K562 (cell line): ENCODE measurements at regions not wholly inside any gene's neighbourhood (a gene's known extent, or its start where the extent isn't known, plus 50 kb on each side); places are given as distances from the start of the nearest gene placed in this dataset.

ENCODE experiments used
- BCL6 ChIP-seq: fragments of 250-450 bp; sonication (Bioruptor Pico); IDR thresholded peaks from 2 replicates; pipeline ENCODE4 v1.4.0; 2020
- CBX3 ChIP-seq, 2 experiments: IDR thresholded peaks; 1 replicate in 1 of 2; 2 replicates in 1 of 2; pipeline ENCODE4 v1.6.1; 2012; ENCODE audit warnings: inconsistent platforms in 2 of 2, low read length in 2 of 2, borderline replicate concordance in 1 of 2, control low read depth in 1 of 2
- CHCHD3 ChIP-seq: fragments of 250-450 bp; sonication (Bioruptor Pico); IDR thresholded peaks from 2 replicates; pipeline ENCODE4 v2.1.2; 2022; ENCODE audit warnings: mild to moderate bottlenecking
- CXXC5 ChIP-seq: fragments of 250-450 bp; sonication (Bioruptor Pico); IDR thresholded peaks from 2 replicates; pipeline ENCODE4 v1.8.0; 2022; ENCODE audit warnings: inconsistent platforms, mild to moderate bottlenecking, moderate library complexity
- GTF2F1 ChIP-seq: IDR thresholded peaks from 2 replicates; pipeline ENCODE4 v1.6.1; 2011; ENCODE audit warnings: low read depth, low read length, improper control_type of control experiment
- HDAC1 ChIP-seq, 2 experiments: fragments of 450-650 bp; IDR thresholded peaks; 2 replicates each; pipeline ENCODE4 v1.6.1; 2016 to 2017; ENCODE audit warnings: inconsistent platforms in 1 of 2, mild to moderate bottlenecking in 1 of 2, moderate library complexity in 1 of 2
- HDAC2 ChIP-seq: fragments of 450-650 bp; IDR thresholded peaks from 2 replicates; pipeline ENCODE4 v1.6.1; 2016; ENCODE audit warnings: mild to moderate bottlenecking
- KAT7 ChIP-seq: sonication (generic); formaldehyde crosslinking; IDR thresholded peaks from 2 replicates; pipeline ENCODE4 v1.8.0; 2022; ENCODE audit warnings: missing genetic modification reagents, mild to moderate bottlenecking, borderline replicate concordance
- LARP7 ChIP-seq: fragments of 450-650 bp; IDR thresholded peaks from 2 replicates; pipeline ENCODE4 v1.6.1; 2016
- MED1 ChIP-seq: sonication (generic); formaldehyde crosslinking; IDR thresholded peaks from 2 replicates; pipeline ENCODE4 v1.8.1; 2023; ENCODE audit warnings: missing genetic modification reagents, borderline replicate concordance
- NCOA2 ChIP-seq, 2 experiments: fragments of 450-650 bp; IDR thresholded peaks; 2 replicates each; pipeline ENCODE4 v1.6.1; 2018; ENCODE audit warnings: mild to moderate bottlenecking in 2 of 2, moderate library complexity in 1 of 2; ENCODE audit not compliant: partially characterized antibody in 2 of 2
- NFYB ChIP-seq: IDR thresholded peaks from 2 replicates; pipeline ENCODE4 v1.6.1; 2011; ENCODE audit warnings: mild to moderate bottlenecking, moderate library complexity; ENCODE audit not compliant: insufficient read length; ENCODE audit errors: extremely low read depth
- RCOR1 ChIP-seq, 2 experiments: IDR thresholded peaks; 2 replicates each; pipeline ENCODE4 v1.6.1; 2012; ENCODE audit warnings: low read depth in 2 of 2, low read length in 2 of 2, borderline replicate concordance in 1 of 2, improper control_type of control experiment in 1 of 2
- RFX7 ChIP-seq: fragments of 250-450 bp; sonication (Bioruptor Pico); IDR thresholded peaks from 2 replicates; pipeline ENCODE4 v1.5.1; 2021; ENCODE audit warnings: mild to moderate bottlenecking
- SMARCA5 ChIP-seq: fragments of 450-650 bp; IDR thresholded peaks from 2 replicates; pipeline ENCODE4 v1.6.1; 2016
- TAF7 ChIP-seq: fragments of 450-650 bp; IDR thresholded peaks from 2 replicates; pipeline ENCODE4 v1.6.1; 2016; ENCODE audit warnings: missing genetic modification characterization, missing compliant biosample characterization
- TAF9B ChIP-seq: fragments of 450-650 bp; IDR thresholded peaks from 2 replicates; pipeline ENCODE4 v1.6.1; 2018; ENCODE audit warnings: mild to moderate bottlenecking; ENCODE audit not compliant: partially characterized antibody
- ZNF408 ChIP-seq: fragments of 250-450 bp; sonication (Bioruptor Pico); IDR thresholded peaks from 2 replicates; pipeline ENCODE4 v1.4.0; 2020; ENCODE audit warnings: low read depth, mild to moderate bottlenecking, moderate library complexity
- TF ChIP-seq, protein P1 (sequence below): fragments of 450-650 bp; formaldehyde crosslinking; IDR thresholded peaks from 2 replicates; pipeline ENCODE4 v1.4.0; 2020; ENCODE audit warnings: mild to moderate bottlenecking, moderate library complexity
- TF ChIP-seq, protein P2 (sequence below): fragments of 450-650 bp; formaldehyde crosslinking; IDR thresholded peaks from 2 replicates; pipeline ENCODE4 v1.4.0; 2020; ENCODE audit warnings: mild to moderate bottlenecking
- TF ChIP-seq, protein P3 (sequence below): fragments of 250-450 bp; sonication (Bioruptor Pico); IDR thresholded peaks from 2 replicates; pipeline ENCODE4 v1.5.0; 2022; ENCODE audit warnings: mild to moderate bottlenecking
- TF ChIP-seq, protein P4 (sequence below): fragments of 450-650 bp; IDR thresholded peaks from 2 replicates; pipeline ENCODE4 v1.6.1; 2016; ENCODE audit warnings: mild to moderate bottlenecking

DNA sequence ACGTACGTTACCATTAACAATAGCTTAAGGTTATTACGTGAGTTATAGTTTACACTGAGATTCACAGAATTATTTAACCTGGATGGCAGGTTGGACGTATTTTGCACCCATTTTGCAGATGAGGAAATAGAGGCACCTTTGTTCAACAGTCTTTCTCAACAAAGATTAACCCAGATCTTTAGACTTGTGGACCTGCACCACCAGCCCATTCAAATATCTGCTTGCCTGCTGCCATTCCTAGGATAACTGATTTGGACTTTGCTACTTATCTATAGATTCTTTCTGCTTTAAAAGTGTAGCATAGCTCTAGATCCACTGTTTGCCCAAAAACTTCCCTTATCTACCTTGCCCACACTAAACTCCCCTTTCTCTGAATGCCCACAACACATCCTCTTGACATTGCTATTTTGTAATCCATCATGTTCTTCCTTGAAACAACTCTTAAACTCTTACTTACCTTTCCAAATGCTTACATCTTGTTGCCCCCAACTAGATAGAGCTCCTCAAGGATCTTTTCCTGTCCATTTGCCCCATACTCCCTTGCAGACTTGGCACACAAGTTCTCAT lies 56.4 kb upstream of the TNFAIP3 start (continued):
- TF ChIP-seq CHCHD3, result 0 out of 2 replicates have a peak, but pooled peaks have one; percentile 43
- TF ChIP-seq SMARCA5, result peak; percentile 94
- TF ChIP-seq RCOR1 (IDR thresholded peaks at IDR 0.05; ENCODE audit: borderline replicate concordance in 1 of 2, low read depth in 2 of 2, low read length in 2 of 2), result peak; percentile 92 to 96
- peak; percentile 21; the same call in 1 of the 2 replicates for TF ChIP-seq CXXC5 (CRISPR knock-in tag)
- TF ChIP-seq CBX3 (IDR thresholded peaks at IDR 0.05; ENCODE audit: borderline replicate concordance in 1 of 2, low read length in 2 of 2), result peak in 1 of 2 experiments; percentile 96; a peak in 2 of 3 replicates
- TF ChIP-seq, protein P1, sequence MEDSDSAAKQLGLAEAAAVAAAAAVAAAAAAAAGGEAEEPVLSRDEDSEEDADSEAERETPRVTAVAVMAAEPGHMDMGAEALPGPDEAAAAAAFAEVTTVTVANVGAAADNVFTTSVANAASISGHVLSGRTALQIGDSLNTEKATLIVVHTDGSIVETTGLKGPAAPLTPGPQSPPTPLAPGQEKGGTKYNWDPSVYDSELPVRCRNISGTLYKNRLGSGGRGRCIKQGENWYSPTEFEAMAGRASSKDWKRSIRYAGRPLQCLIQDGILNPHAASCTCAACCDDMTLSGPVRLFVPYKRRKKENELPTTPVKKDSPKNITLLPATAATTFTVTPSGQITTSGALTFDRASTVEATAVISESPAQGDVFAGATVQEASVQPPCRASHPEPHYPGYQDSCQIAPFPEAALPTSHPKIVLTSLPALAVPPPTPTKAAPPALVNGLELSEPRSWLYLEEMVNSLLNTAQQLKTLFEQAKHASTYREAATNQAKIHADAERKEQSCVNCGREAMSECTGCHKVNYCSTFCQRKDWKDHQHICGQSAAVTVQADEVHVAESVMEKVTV (CRISPR knock-in tag), result peak; percentile 24; the same call in 1 of the 2 replicates
- TF ChIP-seq, protein P2, sequence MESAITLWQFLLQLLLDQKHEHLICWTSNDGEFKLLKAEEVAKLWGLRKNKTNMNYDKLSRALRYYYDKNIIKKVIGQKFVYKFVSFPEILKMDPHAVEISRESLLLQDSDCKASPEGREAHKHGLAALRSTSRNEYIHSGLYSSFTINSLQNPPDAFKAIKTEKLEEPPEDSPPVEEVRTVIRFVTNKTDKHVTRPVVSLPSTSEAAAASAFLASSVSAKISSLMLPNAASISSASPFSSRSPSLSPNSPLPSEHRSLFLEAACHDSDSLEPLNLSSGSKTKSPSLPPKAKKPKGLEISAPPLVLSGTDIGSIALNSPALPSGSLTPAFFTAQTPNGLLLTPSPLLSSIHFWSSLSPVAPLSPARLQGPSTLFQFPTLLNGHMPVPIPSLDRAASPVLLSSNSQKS (CRISPR knock-in tag), result no peak
- TF ChIP-seq RFX7, result 0 out of 2 replicates have a peak, but pooled peaks have one; percentile 55
- peak in 1 of 2 experiments; percentile 60; a peak in 1 of 4 replicates for TF ChIP-seq HDAC1 (IDR thresholded peaks at IDR 0.05)
- TF ChIP-seq NFYB, result no peak
- TF ChIP-seq LARP7, result no peak
- TF ChIP-seq MED1 (CRISPR knock-in tag), result no peak
- no peak for TF ChIP-seq GTF2F1
- peak; percentile 99 for TF ChIP-seq HDAC2
- no peak for TF ChIP-seq KAT7 (CRISPR knock-in tag)
- TF ChIP-seq, protein P3, sequence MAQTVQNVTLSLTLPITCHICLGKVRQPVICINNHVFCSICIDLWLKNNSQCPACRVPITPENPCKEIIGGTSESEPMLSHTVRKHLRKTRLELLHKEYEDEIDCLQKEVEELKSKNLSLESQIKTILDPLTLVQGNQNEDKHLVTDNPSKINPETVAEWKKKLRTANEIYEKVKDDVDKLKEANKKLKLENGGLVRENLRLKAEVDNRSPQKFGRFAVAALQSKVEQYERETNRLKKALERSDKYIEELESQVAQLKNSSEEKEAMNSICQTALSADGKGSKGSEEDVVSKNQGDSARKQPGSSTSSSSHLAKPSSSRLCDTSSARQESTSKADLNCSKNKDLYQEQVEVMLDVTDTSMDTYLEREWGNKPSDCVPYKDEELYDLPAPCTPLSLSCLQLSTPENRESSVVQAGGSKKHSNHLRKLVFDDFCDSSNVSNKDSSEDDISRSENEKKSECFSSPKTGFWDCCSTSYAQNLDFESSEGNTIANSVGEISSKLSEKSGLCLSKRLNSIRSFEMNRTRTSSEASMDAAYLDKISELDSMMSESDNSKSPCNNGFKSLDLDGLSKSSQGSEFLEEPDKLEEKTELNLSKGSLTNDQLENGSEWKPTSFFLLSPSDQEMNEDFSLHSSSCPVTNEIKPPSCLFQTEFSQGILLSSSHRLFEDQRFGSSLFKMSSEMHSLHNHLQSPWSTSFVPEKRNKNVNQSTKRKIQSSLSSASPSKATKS (CRISPR knock-in tag), result no peak
- TF ChIP-seq TAF7 (tag), result 0 out of 2 replicates have a peak, but pooled peaks have one; percentile 7
- TF ChIP-seq BCL6 (CRISPR knock-in tag), result no peak
- TF ChIP-seq TAF9B, result no peak
- no peak for TF ChIP-seq NCOA2 (IDR thresholded peaks at IDR 0.05; ENCODE audit: partially characterized antibody in 2 of 2)
- TF ChIP-seq, protein P4, sequence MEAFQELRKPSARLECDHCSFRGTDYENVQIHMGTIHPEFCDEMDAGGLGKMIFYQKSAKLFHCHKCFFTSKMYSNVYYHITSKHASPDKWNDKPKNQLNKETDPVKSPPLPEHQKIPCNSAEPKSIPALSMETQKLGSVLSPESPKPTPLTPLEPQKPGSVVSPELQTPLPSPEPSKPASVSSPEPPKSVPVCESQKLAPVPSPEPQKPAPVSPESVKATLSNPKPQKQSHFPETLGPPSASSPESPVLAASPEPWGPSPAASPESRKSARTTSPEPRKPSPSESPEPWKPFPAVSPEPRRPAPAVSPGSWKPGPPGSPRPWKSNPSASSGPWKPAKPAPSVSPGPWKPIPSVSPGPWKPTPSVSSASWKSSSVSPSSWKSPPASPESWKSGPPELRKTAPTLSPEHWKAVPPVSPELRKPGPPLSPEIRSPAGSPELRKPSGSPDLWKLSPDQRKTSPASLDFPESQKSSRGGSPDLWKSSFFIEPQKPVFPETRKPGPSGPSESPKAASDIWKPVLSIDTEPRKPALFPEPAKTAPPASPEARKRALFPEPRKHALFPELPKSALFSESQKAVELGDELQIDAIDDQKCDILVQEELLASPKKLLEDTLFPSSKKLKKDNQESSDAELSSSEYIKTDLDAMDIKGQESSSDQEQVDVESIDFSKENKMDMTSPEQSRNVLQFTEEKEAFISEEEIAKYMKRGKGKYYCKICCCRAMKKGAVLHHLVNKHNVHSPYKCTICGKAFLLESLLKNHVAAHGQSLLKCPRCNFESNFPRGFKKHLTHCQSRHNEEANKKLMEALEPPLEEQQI, result peak; percentile 56; the same call in 1 of the 2 replicates
- TF ChIP-seq ZNF408, result 0 out of 2 replicates have a peak, but pooled peaks have one; percentile 43
